HG02870 (cell line): ENCODE measurements at regions not wholly inside any gene's neighbourhood (a gene's known extent, or its start where the extent isn't known, plus 50 kb on each side); places are given as distances from the start of the nearest gene placed in this dataset.
"Not testable (repeated sequence)": the region's sequence is repeated elsewhere in the genome, so short reads cannot be mapped to it uniquely, and the experiment has no call there.

Source experiments
- ATAC-seq: cut with Tn5 transposase; IDR thresholded peaks from one replicate; pipeline ENCODE4 v1.9.1; 2021; ENCODE audit warnings: mild to moderate bottlenecking, moderate library complexity; ENCODE audit not compliant: unreplicated experiment

DNA sequence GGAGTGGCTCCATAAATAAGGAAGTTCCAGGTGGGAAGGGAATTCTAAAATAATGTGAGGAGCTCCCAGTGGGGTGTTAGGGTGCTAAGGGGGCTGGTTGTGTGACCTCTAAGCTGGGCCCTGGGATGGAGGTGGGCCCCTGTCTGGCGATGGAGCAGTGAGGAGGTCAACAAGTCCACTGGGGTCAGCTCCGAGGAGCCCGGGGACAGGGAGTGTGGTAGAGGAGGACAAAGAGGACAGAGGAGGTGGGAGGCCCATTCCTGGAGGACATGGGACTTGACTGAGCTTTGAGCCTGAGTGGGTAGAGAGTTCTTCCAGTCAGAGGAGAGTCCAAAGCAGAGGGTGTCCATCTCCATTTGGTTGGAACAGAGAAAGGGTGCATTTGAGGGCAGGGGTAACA, 390.2 kb downstream of the TSHZ3 start:
- no peak for ATAC-seq

DNA sequence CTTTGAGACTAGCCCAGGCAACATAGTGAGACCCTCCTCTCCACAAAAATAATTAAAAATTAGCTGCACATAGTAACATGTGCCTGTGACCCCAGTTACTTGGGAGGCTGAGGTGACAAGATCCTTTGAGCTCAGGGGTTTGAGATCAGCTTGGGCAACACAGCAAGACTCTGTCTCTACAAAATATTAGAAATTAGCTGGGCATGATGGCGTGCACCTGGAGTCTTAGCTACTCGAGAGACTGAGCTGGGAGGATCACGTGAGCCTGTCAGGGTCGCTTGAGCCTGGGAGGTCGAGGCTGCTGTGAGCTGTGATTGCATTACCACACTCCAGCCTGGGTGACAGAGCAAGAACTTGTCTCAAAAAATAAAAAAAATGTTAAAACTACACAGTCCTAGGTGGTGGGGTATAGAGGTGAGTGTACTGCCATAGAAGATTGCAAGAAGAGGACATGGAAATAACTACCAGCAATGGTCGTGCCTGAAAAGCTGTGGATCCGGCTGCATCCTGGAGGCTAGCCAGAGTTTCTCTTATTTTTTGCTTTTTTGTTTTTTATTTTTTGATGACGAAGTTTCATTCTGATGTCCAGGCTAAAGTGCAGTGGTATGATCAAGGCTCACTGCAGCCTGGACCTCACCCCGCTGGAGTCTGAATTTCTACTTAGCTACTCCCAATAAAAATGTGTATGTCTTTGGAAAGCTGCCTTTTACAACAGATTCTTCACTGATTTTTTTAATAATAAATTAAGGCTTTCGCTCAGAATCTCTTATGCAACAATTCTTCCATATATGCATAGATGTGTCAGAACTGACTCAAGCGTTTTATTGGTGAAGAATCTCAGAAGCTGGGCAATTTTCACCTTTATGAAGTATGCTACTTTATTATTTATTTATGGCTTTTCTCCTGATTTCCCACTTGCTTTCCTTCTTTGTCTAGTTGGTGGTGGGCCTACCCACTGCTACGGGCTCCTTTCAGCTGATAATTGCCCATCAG, 393.8 kb downstream of the TSHZ3 start:
- no peak for ATAC-seq

DNA sequence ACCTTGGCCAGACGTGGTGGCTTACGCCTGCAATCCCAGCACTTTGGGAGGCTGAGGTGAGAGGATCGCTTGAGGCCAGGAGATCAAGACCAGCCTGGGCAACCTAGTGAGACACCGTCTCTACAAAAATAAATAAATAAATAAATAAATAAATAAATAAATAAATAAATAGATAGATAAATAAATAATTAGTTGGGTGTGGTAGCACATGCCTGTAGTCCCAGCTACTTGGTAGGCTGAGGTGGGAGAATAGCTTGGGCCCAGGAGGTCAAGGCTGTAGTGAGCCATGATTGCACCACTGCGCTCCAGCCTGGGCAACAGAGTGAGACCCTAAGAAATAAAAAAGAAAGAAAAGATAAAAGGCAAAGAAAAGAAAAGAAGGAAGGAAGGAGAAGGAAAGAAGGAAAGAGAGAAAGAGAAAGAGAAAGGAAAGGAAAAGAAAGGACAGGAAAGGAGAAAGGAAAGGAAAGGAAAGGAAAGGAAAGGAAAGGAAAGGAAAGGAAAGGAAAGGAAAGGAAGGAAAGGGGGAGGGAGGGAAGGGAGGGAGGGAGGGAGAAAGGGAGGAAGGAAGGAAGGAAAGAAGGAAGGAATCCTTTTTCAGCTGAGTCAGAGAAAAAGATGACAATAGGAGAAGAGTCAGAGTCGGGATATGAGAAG, 404.8 kb downstream of the TSHZ3 start:
- not testable (repeated sequence) for ATAC-seq

DNA sequence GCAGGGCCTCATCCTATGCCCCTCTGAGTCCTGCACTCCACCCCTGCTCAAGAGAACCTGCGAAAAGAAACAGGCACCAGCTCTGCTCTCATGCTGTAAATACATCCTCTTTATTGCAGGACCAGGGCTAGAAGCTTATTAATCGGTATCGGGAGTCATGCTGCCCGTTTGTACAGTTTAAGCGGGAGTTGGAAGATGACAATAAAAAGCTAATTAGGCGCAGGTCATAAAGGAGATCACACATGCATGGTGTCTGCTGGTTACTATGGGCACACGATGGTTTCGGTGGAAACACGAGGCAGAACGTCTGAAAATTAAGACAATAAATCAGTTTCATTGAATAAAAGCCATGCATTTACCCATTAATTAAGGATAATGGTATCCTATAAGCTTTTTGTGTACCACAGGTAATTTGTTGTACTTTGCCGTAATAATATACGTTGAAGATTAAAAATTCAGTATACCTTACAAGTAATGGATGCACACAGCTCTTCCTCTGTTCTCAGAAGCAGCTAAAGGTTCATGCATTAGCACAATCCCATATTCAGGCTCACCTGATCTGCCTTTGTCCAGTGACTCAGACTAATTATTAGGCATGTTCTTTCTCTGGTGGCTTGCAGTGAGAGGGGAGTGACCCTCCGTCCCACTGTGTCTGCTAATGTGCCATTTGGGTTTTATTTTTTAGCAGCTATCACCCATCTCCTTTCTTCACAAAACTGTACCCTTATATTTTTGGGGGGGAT, 406.0 kb downstream of the TSHZ3 start:
- ATAC-seq: no peak

DNA sequence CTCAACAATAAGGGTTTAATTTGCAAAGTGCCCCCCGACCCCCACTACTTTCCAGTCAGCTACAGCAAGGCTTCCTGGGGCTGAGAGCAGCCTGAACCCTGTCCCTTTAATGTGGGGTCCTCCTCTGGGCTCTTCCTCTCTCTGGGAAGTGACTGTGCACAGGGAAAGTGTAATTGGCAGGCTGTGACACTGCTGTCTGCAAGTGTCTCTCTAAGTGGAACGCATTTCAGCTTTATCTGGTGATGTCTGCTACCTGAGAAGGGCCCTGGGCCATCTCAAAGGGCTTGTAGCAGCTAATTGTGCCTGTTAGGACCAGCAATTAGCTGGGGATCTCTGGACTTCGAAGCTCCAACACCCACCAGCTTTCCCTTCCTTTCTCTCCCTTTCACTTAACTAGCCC, 406.6 kb downstream of the TSHZ3 start:
- ATAC-seq: no peak

DNA sequence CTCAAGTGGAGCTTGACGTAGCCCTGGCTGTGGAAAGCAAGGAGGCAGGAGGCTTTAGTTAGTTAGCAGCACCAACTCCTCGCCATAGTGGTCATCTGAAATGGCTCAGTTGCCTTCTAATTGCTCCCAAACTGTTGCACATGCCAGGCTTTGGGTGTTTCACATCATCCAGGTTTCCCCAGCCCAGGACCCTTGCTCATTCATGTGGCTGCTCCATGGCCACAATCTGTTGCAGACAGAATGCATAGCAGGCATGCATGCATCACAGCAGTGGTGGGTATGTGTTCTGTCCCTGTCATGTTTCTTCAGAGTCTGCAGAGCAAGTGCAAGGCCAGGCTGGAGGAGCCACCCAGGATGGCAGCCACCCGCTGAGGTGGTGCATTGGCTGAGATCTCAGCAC, 407.6 kb downstream of the TSHZ3 start:
- no peak for ATAC-seq

DNA sequence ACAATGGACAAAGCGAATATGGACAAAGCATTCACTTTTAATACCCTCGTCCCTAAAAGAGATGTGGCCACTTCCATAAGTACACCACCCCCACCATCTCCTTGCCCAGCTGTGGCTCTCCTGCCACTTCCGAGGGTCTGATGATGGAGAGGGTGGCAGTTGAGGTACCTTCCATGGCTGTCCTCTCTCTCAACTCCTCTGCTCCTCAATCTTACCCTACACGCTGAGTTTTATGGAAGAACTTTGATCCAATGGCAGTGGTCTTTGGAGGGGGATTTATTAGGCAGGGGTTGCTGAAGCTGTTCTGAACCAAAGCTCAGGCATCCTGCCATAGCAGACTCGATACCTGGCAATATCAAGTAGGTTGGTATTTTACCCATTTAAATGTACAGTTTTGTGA, 413.0 kb downstream of the TSHZ3 start:
- no peak for ATAC-seq

DNA sequence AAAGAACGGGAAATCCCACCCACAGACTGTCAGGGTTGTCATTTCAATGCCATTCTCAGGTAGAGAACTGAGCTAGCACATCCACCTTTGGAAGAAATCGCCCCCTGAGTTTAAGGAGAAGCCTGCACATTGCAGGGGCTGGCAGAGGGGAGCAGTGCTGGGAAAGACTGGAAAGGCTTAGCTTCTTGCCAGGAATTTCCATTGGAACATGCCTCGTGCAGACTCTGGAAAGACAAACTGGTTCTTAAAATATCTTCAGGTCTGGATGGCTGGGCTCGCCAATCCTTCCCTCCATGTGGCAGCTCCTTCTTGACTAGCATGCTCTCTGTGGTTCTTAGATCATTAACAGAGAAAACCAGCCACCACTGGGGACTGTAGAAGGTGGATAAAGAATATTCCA, 414.1 kb downstream of the TSHZ3 start:
- no peak for ATAC-seq

DNA sequence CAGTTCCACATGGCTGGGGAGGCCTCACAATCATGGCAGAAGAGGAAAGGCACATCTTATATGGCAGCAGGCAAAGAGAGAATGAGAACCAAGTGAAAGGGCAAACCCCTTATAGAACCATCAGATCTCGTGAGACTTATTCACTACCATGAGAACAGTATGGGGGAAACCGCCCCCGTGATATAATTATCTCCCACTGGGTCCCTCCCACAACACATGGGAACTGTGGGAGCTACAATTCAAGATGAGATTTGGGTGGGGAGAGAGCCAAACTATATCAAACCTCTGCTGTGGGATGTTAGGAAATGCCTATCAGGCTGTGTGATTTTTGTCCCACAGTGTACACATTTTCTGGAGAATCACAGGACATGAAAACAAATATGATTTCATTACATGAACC, 415.8 kb downstream of the TSHZ3 start:
- ATAC-seq: not testable (repeated sequence)

DNA sequence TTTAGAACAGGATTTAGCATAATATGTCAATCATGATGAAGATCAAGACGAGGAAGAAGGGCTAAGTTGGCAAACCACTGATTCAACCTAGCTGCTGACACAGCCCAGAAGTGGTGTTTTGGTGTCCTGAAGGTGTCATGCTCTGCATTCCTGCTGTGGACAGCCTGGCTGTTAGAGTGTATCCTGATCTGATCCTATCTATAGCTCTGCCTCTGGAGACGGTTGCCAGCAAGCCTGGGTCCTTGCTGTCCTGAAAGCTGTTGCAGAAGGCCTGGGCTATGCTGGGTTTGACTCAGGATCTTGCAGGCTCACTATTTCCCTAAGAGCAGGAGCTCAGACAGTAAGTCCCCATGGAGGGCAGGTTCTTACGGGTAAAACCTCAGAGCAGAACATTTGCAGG, 416.4 kb downstream of the TSHZ3 start:
- ATAC-seq: no peak

DNA sequence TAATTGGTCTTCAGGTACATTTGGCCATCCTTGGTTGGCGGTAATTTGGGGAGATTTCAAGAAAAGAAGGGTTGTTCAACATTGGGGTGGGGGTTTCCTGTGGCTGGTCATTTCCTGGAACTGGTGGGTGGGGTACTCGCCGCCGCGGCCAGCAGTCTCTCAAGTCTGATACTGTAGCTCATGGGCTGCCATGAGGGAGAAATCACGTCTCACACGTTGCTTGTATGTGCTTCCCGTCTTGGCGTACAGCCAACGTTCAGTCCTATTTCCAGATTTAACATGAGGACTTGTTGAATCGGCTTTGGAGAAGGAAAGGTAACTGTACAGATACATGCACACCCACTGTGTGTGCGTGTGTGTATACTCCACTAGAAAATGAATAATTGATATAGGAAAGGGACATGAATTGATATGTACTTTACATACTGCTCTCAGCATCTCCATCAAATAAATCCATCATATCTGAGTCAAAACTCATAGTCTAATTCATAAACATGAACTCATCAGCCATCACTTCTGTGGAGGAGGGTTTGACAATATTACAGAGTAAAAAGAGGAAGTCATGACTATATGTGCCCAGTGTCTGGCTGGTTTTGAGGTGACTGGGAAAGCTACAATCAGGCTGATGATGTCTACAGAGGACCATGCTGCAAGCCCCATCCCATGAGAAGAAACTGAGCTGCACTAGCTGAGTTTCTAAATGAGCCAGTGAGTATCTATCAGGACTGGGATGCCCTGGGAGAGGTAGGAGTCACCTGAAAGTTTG, 418.1 kb downstream of the TSHZ3 start:
- no peak for ATAC-seq

DNA sequence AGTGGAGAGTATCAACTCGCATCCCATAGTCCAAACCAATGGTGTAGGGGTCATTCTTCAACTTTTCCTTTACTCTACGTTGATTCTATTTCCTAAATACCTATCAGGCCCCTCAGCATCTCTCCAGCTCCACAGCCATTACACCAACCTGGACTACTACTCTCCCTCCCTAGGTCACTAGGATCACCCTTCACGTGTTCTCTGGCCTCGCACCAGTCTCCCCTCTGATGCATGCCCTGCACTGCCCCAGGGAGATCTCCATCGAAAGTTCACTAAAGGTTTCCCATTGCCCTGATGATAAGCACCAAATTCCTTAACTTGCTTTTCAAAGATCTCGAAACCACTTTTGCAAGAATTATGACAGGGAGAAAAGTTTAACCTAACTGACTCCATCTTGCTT, 421.5 kb downstream of the TSHZ3 start:
- ATAC-seq: no peak

DNA sequence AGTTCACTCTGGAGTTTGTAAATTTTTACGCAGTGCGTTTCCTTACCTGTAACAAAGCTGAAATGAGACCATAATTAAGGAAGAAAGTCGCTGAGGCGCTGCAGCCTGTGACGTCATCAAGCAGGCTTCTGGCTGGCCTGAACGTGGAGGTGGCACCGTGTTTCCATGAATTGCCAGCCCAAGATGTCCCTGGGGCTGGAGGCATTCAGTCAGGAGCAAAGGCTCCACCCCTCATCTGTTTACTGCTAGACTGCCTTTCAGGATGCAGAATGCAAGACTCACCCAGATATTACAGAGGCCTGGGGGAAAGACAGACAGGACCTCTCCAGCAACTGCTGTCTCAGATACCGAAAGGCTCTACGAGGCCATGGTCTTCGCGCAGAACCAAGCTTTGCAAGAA, 424.6 kb downstream of the TSHZ3 start:
- no peak for ATAC-seq

DNA sequence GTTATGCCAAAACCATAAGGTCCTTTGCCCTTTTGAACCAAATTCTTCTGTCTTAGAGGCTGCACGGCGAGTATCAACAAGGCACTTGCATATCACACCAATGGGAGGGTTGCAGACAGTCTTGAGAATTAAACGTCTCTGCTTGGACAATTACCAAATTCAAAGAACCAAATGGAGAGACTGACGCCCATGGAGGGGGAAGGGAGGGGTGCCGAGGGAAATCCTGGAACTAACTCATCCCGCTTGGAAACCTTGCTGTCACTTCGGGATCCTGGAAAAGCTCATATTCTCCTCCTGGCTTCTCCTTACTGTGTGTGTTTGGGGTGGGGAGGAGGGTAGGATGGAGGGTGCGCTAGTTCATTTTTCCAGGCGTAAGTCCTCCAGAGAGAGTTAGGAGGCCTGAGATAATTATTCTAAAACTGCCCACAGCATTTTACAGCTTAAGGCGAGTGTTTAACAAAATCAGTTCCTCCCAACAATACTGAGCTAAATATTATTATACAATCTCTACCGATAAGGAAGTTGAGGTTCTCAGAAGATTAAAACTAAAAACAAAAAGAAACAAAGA, 425.1 kb downstream of the TSHZ3 start:
- no peak for ATAC-seq

DNA sequence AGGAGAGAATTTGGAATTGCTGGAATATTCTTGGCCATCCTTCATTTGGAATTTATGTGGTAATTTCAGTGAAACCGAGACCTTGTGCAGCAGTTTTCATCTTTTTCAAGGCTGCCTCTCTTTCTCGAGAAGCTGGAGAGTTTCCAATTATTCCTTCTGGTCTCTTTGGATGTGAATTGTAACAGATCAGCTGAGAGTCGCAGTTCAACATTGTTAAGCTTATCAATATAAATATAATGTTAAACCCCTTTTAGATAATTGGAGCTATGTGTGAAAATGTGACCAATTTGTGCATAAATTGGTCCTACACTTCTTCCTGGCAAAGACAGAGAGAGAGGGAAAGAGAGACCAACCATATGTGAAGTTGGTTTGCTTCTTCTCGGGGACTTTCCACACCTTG, 425.6 kb downstream of the TSHZ3 start:
- ATAC-seq: no peak

DNA sequence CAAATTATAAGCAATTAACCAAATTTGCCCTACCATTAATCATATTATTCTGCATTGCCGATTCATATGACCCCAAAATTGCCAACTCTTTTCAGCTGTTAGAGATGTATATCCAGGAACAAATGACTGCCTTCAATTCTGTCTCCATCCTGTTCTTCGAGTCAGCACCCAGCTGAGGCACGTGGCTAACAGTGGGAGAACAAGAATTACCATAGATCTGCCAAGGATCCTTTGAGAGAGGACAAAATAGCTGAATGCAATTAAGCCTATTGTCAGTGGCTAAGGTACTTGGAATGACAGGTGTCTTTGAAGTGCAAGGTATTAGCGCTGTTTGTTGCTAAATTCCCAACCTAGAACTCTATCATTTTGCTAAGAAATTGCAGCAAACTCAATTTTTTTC, 426.1 kb downstream of the TSHZ3 start:
- no peak for ATAC-seq

DNA sequence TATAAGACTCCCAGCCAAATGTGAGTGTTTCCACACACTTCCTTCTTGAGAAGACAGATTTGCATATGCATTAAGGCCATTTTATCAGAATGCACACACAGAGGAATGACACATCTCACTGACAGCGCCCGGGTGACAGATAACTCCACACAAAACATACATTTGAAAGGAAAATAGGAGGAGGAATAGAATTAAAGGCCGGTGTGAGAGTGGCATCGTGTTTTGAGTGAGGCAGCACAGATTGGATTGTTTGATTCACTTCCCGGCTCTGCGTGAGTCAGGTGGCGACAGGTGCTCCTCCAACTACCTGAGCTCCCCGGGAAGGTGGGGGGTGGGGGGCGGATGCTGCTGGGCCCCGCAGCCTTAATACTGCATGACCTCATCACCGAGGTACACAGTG, 429.0 kb downstream of the TSHZ3 start:
- no peak for ATAC-seq

DNA sequence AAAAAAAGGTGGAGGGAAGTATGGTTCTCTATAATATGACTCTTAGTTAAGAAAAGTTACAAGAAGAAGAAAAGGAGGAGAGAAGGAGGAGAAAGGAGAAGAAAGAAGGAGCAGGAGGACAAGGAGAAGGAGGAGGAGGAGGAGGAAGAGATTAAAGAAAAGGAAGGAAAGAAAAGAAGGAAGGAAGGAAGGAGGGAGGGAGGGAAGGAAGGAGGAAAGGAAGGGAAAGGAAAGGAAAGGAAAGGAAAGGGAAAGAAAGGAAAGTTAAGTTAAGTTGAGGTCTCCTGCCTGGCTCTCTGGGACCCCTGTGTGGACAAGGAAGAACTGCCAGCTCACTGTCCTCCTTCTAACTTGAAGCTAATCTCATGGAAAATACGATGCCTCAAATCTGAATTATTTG, 429.5 kb downstream of the TSHZ3 start:
- ATAC-seq: no peak

DNA sequence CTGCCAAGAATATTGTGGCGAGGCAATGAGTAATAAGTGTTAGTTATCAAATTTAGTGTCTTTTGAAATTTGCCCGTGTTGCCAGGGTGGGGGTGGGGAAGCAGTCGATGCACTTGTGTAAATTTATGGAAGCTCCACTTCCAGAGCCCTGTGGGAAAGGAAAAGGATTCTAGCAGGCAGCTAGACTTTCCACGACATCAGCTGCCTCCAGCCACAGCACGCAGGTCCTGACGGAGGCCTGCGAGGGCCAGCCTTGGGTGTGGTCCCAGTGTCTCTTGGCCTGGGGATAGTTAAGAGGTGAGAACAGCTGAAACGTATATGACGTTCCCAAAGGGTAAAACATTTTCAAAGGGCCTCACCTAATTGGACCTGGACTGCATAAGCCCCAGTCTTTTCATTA, 433.0 kb downstream of the TSHZ3 start:
- ATAC-seq: no peak

DNA sequence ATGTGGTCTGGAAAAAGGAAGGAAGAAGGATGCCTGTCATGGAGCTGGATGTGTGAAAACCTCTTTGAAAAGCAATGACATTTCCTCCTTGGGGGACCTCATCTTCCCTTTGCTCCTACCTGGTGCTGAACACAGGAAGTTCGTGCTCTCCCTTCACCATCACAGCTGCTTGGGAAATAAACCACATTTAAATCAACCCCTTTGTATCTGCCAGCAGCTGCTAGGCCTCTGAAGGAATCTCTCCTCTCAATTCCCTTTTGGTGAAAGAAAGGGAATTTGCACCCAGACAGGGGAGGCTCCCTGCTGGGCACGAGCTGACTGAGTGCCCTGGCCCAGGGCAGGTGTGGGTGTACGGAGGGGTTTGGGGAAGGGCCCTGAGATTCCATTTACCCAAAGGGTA, 437.7 kb downstream of the TSHZ3 start:
- no peak for ATAC-seq
